Panc1 (cell line): ENCODE measurements at regions not wholly inside any gene's neighbourhood (a gene's known extent, or its start where the extent isn't known, plus 50 kb on each side); places are given as distances from the start of the nearest gene placed in this dataset.

ENCODE experiments used
- ATAC-seq: fragments of 200-7000 bp; cut with Tn5 transposase; 2 replicates; pipeline ENCODE4 v1.9.1; 2020; ENCODE audit warnings: mild to moderate bottlenecking, moderate library complexity
- BruUV-seq: library from RNA; stranded (reverse); fragments of 400-500 nt; replicated peaks from 2 replicates; lab custom pipeline; 2021; lab: Mats Ljungman, UMichigan
- CTCF ChIA-PET: fragments of 300-600 bp; sonication (Branson Sonifier 250); formaldehyde crosslinking; loops from one replicate; lab custom pipeline; 2022; ENCODE audit warnings: antibody characterized with exemption; lab: Charles Lee
- POLR2A ChIA-PET: fragments of 300-600 bp; sonication (Branson Sonifier 250); formaldehyde crosslinking; loops from one replicate; lab custom pipeline; 2022; ENCODE audit warnings: antibody characterized with exemption; lab: Charles Lee
- DNase-seq: peaks from one replicate; pipeline ENCODE4 v3.0.0-alpha.2; 2010; ENCODE audit warnings: low read depth, low spot score
- H3K27ac ChIP-seq: 2 replicates; pipeline ENCODE4 v1.5.1; 2011; ENCODE audit warnings: mild to moderate bottlenecking, low read length, inconsistent platforms
- H3K27me3 ChIP-seq: fragments of 200-500 bp; sonication (Bioruptor generic); 2 replicates; pipeline ENCODE4 v1.6.0; 2014; ENCODE audit warnings: low read length, inconsistent platforms; ENCODE audit not compliant: control insufficient read depth, insufficient read depth
- H3K36me3 ChIP-seq: fragments of 200-500 bp; sonication (Bioruptor generic); 2 replicates; pipeline ENCODE4 v1.5.1; 2014; ENCODE audit warnings: inconsistent platforms, mild to moderate bottlenecking, low read length, moderate library complexity; ENCODE audit not compliant: control insufficient read depth, insufficient read depth
- H3K4me1 ChIP-seq: 2 replicates; pipeline ENCODE4 v1.5.1; 2011; ENCODE audit warnings: inconsistent platforms, mild to moderate bottlenecking, low read length, moderate library complexity; ENCODE audit not compliant: control insufficient read depth, insufficient read depth
- H3K4me3 ChIP-seq, 2 experiments: 2 replicates each; pipeline ENCODE4 v1.5.1; 2011 to 2012; ENCODE audit warnings: low read depth in 2 of 2, low read length in 2 of 2, mild to moderate bottlenecking in 2 of 2, inconsistent platforms in 1 of 2, moderate library complexity in 1 of 2
- H3K9me3 ChIP-seq: fragments of 200-500 bp; sonication (Bioruptor generic); 2 replicates; pipeline ENCODE4 v1.5.1; 2014; ENCODE audit warnings: low read depth, mild to moderate bottlenecking, inconsistent platforms, low read length, moderate library complexity; ENCODE audit not compliant: control insufficient read depth, insufficient read depth
- CTCF ChIP-seq: fragments of 450-650 bp; IDR thresholded peaks from 2 replicates; pipeline ENCODE4 v1.5.1; 2017; ENCODE audit warnings: mild to moderate bottlenecking
- POLR2AphosphoS5 ChIP-seq: IDR thresholded peaks from 2 replicates; pipeline ENCODE4 v1.6.1; 2012; ENCODE audit warnings: mild to moderate bottlenecking, low read depth, low read length, moderate library complexity
- REST ChIP-seq, 2 experiments: IDR thresholded peaks; 2 replicates each; pipeline ENCODE4 v1.6.1; 2011 to 2012; ENCODE audit warnings: low read depth in 2 of 2, control low read depth in 1 of 2, low read length in 1 of 2, mild to moderate bottlenecking in 1 of 2, moderate library complexity in 1 of 2; ENCODE audit not compliant: insufficient read depth in 1 of 2
- SIN3A ChIP-seq: IDR thresholded peaks from 2 replicates; pipeline ENCODE4 v1.6.1; 2012; ENCODE audit warnings: low read depth, mild to moderate bottlenecking, low read length, moderate library complexity, borderline replicate concordance; ENCODE audit not compliant: insufficient read depth
- TCF7L2 ChIP-seq: IDR thresholded peaks from 2 replicates; pipeline ENCODE4 v1.6.1; 2011; ENCODE audit warnings: mild to moderate bottlenecking, low read depth, low read length, inconsistent platforms
- in situ Hi-C: cut with HindIII; loops from 2 replicates; pipeline ENCODE4 v1.10.0; 2016; ENCODE audit warnings: low sequenced_read_pairs, low pct_unique_long_range_greater_than_20kb
- intact Hi-C: fragments of 100-400 bp; cut with micrococcal nuclease; formaldehyde crosslinking; loops from one replicate; pipeline ENCODE4 v1.10.0; 2022; ENCODE audit not compliant: unreplicated experiment

GRCh38 chr18:63065172-63065571 is 254.4 kb downstream of the BCL2 start:
- Histone ChIP-seq H3K4me3 (no peak overlapping the region), H3K27me3 (no peaks in the 10 kb centered on the region), H3K36me3 (no peaks in the 10 kb centered on the region), H3K27ac (peak overlapping the region; percentile 35; the same call in 1 of the 2 replicates), H3K4me1 (no peaks in the 10 kb centered on the region), H3K9me3 (no peaks in the 10 kb centered on the region)
- intact Hi-C loops: no loop called here
- ATAC-seq (no peak), DNase-seq (no peak)
- ChIA-PET CTCF (interaction anchor here (0.6 kb wide), 1 partner anchor 615 kb away, joined by 3 read pairs; no protein-coding TSS in a partner anchor), POLR2A (no interaction called here)
- BruUV-seq: no TSS peak
- in situ Hi-C loops: no loop called here
- TF ChIP-seq POLR2AphosphoS5 (no peak), TCF7L2 (no peak), SIN3A (no peak)

GRCh38 chr18:63063171-63063570 is 256.4 kb downstream of the BCL2 start:
- Histone ChIP-seq H3K27me3 (no peaks in the 10 kb centered on the region), H3K9me3 (no peaks in the 10 kb centered on the region), H3K27ac (peak overlapping the region; percentile 24; the same call in 1 of the 2 replicates), H3K4me1 (peaks cover 7% of the 10 kb centered on the region; the same call in 1 of the 2 replicates), H3K36me3 (no peaks in the 10 kb centered on the region), H3K4me3 (no peak overlapping the region)
- no peak for TF ChIP-seq SIN3A
- TF ChIP-seq TCF7L2: no peak
- TF ChIP-seq CTCF: no peak
- no peak for TF ChIP-seq REST (IDR thresholded peaks at IDR 0.05; ENCODE audit: insufficient read depth in 1 of 2, low read depth in 2 of 2, low read length in 1 of 2)
- no peak for TF ChIP-seq POLR2AphosphoS5
- no TSS peak for BruUV-seq
- in situ Hi-C loops: no loop called here
- DNase-seq: no peak
- intact Hi-C loops: no loop called here
- ATAC-seq: no peak
- ChIA-PET CTCF (no interaction called here), POLR2A (no interaction called here)

- H3K4me3 ChIP-seq: no peak overlapping the region
- ChIA-PET POLR2A (no interaction called here), CTCF (no interaction called here)
- ATAC-seq (no peak), DNase-seq (no peak)
- no TSS peak for BruUV-seq
- intact Hi-C loops (no loop called here), in situ Hi-C loops (no loop called here)
- H3K27me3 ChIP-seq: no peaks in the 10 kb centered on the region
- TF ChIP-seq POLR2AphosphoS5 (no peak), SIN3A (no peak), TCF7L2 (no peak), REST (IDR thresholded peaks at IDR 0.05; ENCODE audit: insufficient read depth in 1 of 2, low read depth in 2 of 2, low read length in 1 of 2) (no peak), CTCF (no peak)
- H3K4me1 ChIP-seq: peaks cover 7% of the 10 kb centered on the region; the same call in 1 of the 2 replicates
- H3K9me3 ChIP-seq: no peaks in the 10 kb centered on the region
- no peak overlapping the region for H3K27ac ChIP-seq
- no peaks in the 10 kb centered on the region for H3K36me3 ChIP-seq
Measured at GRCh38 chr18:63062246-63062645, 257.3 kb downstream of the BCL2 start.
